CD14-positive monocyte (primary cell): ENCODE measurements at regions not wholly inside any gene's neighbourhood (a gene's known extent, or its start where the extent isn't known, plus 50 kb on each side); places are given as distances from the start of the nearest gene placed in this dataset.

Source experiments
- DNase-seq, 3 donors: peaks; one replicate each; pipeline ENCODE4 v3.0.0-alpha.2; 2011 to 2022
- H2AFZ ChIP-seq: 2 replicates; pipeline ENCODE4 v1.6.0; 2012; ENCODE audit warnings: mild to moderate bottlenecking, low read depth, low read length, inconsistent platforms; ENCODE audit not compliant: insufficient read depth, poor library complexity, severe bottlenecking
- H3K27ac ChIP-seq, 2 donors: 1 replicate in 1 of 2; 2 replicates in 1 of 2; pipeline ENCODE4 v1.5.1; 2012 to 2013; ENCODE audit warnings: low read length in 2 of 2, control low read depth in 1 of 2, inconsistent platforms in 1 of 2, low read depth in 1 of 2, mild to moderate bottlenecking in 1 of 2
- H3K27me3 ChIP-seq, 2 donors: one replicate each; pipeline versions ENCODE4 v1.6.0 to v1.6.1; 2011 to 2013; ENCODE audit warnings: low read length in 2 of 2; ENCODE audit not compliant: control insufficient read depth in 2 of 2, insufficient read depth in 2 of 2
- H3K36me3 ChIP-seq, 2 donors: replicated peaks in 1 of 2; 1 replicate in 1 of 2; 2 replicates in 1 of 2; pipeline versions ENCODE4 v1.5.1 to v1.6.1; 2012 to 2013; ENCODE audit warnings: low read length in 2 of 2, control low read depth in 1 of 2, inconsistent platforms in 1 of 2, mild to moderate bottlenecking in 1 of 2; ENCODE audit not compliant: insufficient read depth in 2 of 2, control insufficient read depth in 1 of 2
- H3K4me1 ChIP-seq, 2 donors: 1 replicate in 1 of 2; 2 replicates in 1 of 2; pipeline versions ENCODE4 v1.5.1 to v1.6.1; 2012 to 2013; ENCODE audit warnings: low read length in 2 of 2, control low read depth in 1 of 2, inconsistent platforms in 1 of 2, mild to moderate bottlenecking in 1 of 2, moderate library complexity in 1 of 2; ENCODE audit not compliant: insufficient read depth in 2 of 2, control insufficient read depth in 1 of 2
- H3K4me2 ChIP-seq: replicated peaks from 2 replicates; pipeline ENCODE3; 2012; ENCODE audit warnings: low read length, moderate library complexity, mild to moderate bottlenecking; ENCODE audit not compliant: poor library complexity, severe bottlenecking; ENCODE audit errors: extremely low read depth
- H3K4me3 ChIP-seq, 3 experiments: fragments of 200-600 bp in 1 of 3; sonication (generic) in 1 of 3; replicated peaks in 1 of 3; 1 replicate in 2 of 3; 2 replicates in 1 of 3; pipeline ENCODE4 v1.5.1; 2011 to 2013; ENCODE audit warnings: low read length in 3 of 3, mild to moderate bottlenecking in 3 of 3, control low read depth in 2 of 3, low read depth in 2 of 3, inconsistent platforms in 1 of 3, moderate library complexity in 1 of 3
- H3K79me2 ChIP-seq: 2 replicates; pipeline ENCODE4 v1.6.0; 2012; ENCODE audit warnings: mild to moderate bottlenecking, control low read depth, inconsistent platforms, low read length, moderate library complexity; ENCODE audit not compliant: insufficient read depth
- H3K9ac ChIP-seq: 2 replicates; pipeline ENCODE4 v1.6.0; 2017; ENCODE audit warnings: low read length, mild to moderate bottlenecking; ENCODE audit not compliant: insufficient read depth, poor library complexity, severe bottlenecking
- H3K9me3 ChIP-seq, 2 donors: replicated peaks in 1 of 2; 1 replicate in 1 of 2; 2 replicates in 1 of 2; pipeline versions ENCODE4 v1.5.1 to v1.6.1; 2012 to 2013; ENCODE audit warnings: low read length in 2 of 2, control low read depth in 1 of 2; ENCODE audit not compliant: control insufficient read depth in 1 of 2, insufficient read depth in 1 of 2
- H4K20me1 ChIP-seq: 2 replicates; pipeline ENCODE4 v1.6.0; 2012; ENCODE audit warnings: mild to moderate bottlenecking, low read length, control low read depth, moderate library complexity; ENCODE audit not compliant: insufficient read depth
- H3K27ac Mint-ChIP-seq, 7 donors: one replicate each; pipeline ENCODE4 v1.8.0; 2020; ENCODE audit warnings: mild to moderate bottlenecking in 7 of 7, mixed read lengths in 7 of 7, moderate library complexity in 6 of 7, inconsistent platforms in 2 of 7
- H3K27me3 Mint-ChIP-seq, 3 donors: one replicate each; pipeline ENCODE4 v1.8.0; 2021 to 2022; ENCODE audit warnings: low read depth in 3 of 3, mild to moderate bottlenecking in 3 of 3, mixed read lengths in 3 of 3, moderate library complexity in 3 of 3, inconsistent platforms in 1 of 3
- H3K36me3 Mint-ChIP-seq, 2 donors: one replicate each; pipeline ENCODE4 v1.8.0; 2020; ENCODE audit warnings: mixed read lengths in 2 of 2, inconsistent platforms in 1 of 2, mild to moderate bottlenecking in 1 of 2
- H3K4me1 Mint-ChIP-seq: one replicate; pipeline ENCODE4 v1.8.0; 2020; ENCODE audit warnings: mild to moderate bottlenecking, mixed read lengths
- H3K4me3 Mint-ChIP-seq, 2 donors: one replicate each; pipeline ENCODE4 v1.8.0; 2020; ENCODE audit warnings: mild to moderate bottlenecking in 2 of 2, mixed read lengths in 2 of 2, moderate library complexity in 1 of 2
- H3K9me3 Mint-ChIP-seq, 7 donors: one replicate each; pipeline ENCODE4 v1.8.0; 2020 to 2022; ENCODE audit warnings: mixed read lengths in 7 of 7, mild to moderate bottlenecking in 6 of 7, moderate library complexity in 6 of 7, inconsistent platforms in 2 of 7
- WGBS: methylation state at CpG from one replicate; pipeline ENCODE4 v1.1.5; 2013; ENCODE audit warnings: missing lambda C conversion rate; ENCODE audit not compliant: insufficient coverage; 5-methylcytosine and 5-hydroxymethylcytosine counted together
- intact Hi-C, 2 donors: fragments of 100-400 bp; cut with micrococcal nuclease; formaldehyde crosslinking; loops; one replicate each; pipeline versions ENCODE4 v1.15.0 to v1.15.1; 2023
- TF ChIP-seq, protein P1 (sequence below): fragments of 200-600 bp; IDR thresholded peaks from one replicate; pipeline ENCODE4 v1.8.0; 2022; ENCODE audit warnings: antibody characterized with exemption, mild to moderate bottlenecking

DNA sequence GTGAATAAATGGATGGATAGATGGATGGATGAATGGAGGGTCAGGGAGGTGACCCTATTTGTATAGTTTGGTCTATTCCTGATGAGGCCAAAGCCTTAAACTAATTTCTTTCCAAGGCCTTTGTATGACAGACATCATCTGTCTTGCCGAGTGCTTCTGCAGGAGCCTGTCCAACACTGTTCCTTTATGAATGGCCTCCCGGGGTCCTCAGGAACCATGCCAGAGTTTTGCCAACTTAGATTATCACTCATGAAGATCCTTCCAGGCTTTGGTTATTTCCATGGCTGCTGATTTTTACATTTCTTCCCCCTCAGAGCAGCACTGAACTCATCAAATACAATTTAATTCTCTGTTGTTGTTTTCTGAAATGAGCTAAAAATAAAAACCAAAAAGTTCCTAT is 133.0 kb upstream of the SOX2 start:
- no peak overlapping the region for H2AFZ ChIP-seq
- WGBS = 88% methylated on average over 2 of the region's 2 CpGs
- no peak overlapping the region for H3K4me3 ChIP-seq
- no peaks in the 10 kb centered on the region for H3K4me1 ChIP-seq
- H3K4me2 ChIP-seq = no peak overlapping the region
- no peaks in the 10 kb centered on the region for H3K36me3 ChIP-seq
- H3K4me1 Mint-ChIP-seq = no peaks in the 10 kb centered on the region
- no peak overlapping the region for H3K9ac ChIP-seq
- DNase-seq = no peak
- intact Hi-C loops = no loop called here
- H3K27me3 Mint-ChIP-seq = no peaks in the 10 kb centered on the region
- H3K9me3 Mint-ChIP-seq = peaks cover 0 to 3% (median 0%) of the 10 kb centered on the region in 7 donors
- H4K20me1 ChIP-seq = no peaks in the 10 kb centered on the region
- no peak overlapping the region for H3K27ac ChIP-seq
- no peaks in the 10 kb centered on the region for H3K9me3 ChIP-seq
- no peaks in the 10 kb centered on the region for H3K79me2 ChIP-seq
- TF ChIP-seq, protein P1, sequence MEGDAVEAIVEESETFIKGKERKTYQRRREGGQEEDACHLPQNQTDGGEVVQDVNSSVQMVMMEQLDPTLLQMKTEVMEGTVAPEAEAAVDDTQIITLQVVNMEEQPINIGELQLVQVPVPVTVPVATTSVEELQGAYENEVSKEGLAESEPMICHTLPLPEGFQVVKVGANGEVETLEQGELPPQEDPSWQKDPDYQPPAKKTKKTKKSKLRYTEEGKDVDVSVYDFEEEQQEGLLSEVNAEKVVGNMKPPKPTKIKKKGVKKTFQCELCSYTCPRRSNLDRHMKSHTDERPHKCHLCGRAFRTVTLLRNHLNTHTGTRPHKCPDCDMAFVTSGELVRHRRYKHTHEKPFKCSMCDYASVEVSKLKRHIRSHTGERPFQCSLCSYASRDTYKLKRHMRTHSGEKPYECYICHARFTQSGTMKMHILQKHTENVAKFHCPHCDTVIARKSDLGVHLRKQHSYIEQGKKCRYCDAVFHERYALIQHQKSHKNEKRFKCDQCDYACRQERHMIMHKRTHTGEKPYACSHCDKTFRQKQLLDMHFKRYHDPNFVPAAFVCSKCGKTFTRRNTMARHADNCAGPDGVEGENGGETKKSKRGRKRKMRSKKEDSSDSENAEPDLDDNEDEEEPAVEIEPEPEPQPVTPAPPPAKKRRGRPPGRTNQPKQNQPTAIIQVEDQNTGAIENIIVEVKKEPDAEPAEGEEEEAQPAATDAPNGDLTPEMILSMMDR = no peak
- no peak overlapping the region for H3K4me3 Mint-ChIP-seq
- no peaks in the 10 kb centered on the region for H3K27me3 ChIP-seq
- H3K27ac Mint-ChIP-seq = no peak overlapping the region
- no peaks in the 10 kb centered on the region for H3K36me3 Mint-ChIP-seq

GRCh38 chr3:181572432-181572831 is 139.3 kb upstream of the SOX2 start:
- H3K79me2 ChIP-seq = no peaks in the 10 kb centered on the region
- no peak overlapping the region for H3K4me2 ChIP-seq
- intact Hi-C loops = no loop called here
- TF ChIP-seq, protein P1 = no peak
- no peaks in the 10 kb centered on the region for H3K9me3 ChIP-seq
- no peak for DNase-seq
- H3K4me1 ChIP-seq = no peaks in the 10 kb centered on the region
- H3K27me3 ChIP-seq = no peaks in the 10 kb centered on the region
- no peak overlapping the region for H3K27ac ChIP-seq
- Mint-ChIP-seq H3K36me3 (no peaks in the 10 kb centered on the region), H3K4me1 (no peaks in the 10 kb centered on the region), H3K27me3 (no peaks in the 10 kb centered on the region), H3K4me3 (no peak overlapping the region), H3K27ac (no peak overlapping the region), H3K9me3 (peaks cover 0 to 3% (median 0%) of the 10 kb centered on the region in 7 donors)
- no peak overlapping the region for H3K4me3 ChIP-seq
- H4K20me1 ChIP-seq = no peaks in the 10 kb centered on the region
- no peak overlapping the region for H3K9ac ChIP-seq
- no peak overlapping the region for H2AFZ ChIP-seq
- H3K36me3 ChIP-seq = no peaks in the 10 kb centered on the region
- 100% methylated on average over 1 of the region's 2 CpGs for WGBS
